ENCODE measurements at regions not wholly inside any gene's neighbourhood (a gene's known extent, or its start where the extent isn't known, plus 50 kb on each side); places are given as distances from the start of the nearest gene placed in this dataset.

DNA sequence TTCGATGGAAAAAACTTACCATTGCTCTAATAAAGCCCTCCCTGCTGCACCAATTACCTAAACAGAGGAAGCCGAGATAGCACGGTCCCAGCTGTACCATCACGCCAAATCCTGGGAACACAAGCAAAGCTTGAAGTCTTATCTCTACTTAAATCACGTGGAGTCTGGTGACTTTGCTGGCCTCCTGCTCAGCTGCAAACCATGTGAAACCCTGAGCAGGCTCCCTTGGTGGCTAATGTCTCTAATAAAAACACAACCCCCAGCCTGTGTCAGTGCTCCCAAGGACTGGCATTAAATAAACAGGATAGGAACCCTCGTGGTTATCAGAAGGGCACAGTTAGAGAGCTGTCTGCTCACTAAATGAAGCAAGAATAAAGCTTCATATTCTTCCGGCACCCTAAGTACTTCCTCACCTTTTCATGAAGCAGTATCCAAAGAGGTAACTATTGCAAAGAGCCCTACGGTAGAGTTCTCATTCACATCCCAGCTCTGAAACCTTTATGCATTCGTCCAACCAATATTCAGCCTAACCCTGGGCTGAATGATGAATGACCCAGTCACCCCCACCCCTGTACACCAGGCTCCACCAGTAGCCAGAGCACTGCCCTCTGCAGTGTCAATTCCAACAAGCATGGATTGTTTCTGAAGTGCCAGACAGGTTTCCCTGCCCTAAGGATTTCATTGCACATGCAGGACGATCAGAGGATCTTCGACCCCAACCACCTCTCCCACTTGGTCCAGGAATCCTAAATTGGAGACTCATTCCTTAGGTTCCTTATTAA, 452.7 kb upstream of the TMPO start:
- Histone ChIP-seq H3K9me3 (ENCODE audit: control insufficient read depth, insufficient read depth, low read length) (no peaks in the 10 kb centered on the region), H3K27me3 (ENCODE audit: control insufficient read depth, insufficient read depth, low read length) (no peaks in the 10 kb centered on the region), H3K4me3 (ENCODE audit: low read length) (no peak overlapping the region), H3K36me3 (ENCODE audit: control insufficient read depth, insufficient read depth, low read length) (no peaks in the 10 kb centered on the region), H3K4me1 (ENCODE audit: control insufficient read depth, insufficient read depth, low read length) (no peaks in the 10 kb centered on the region), H3K27ac (ENCODE audit: low read length) (no peak overlapping the region)
- DNase-seq (ENCODE audit: low read depth, low spot score), result no peak
- WGBS (ENCODE audit: insufficient coverage, insufficient read length), result no CpG with 5 or more reads among the region's 11 CpGs

DNA sequence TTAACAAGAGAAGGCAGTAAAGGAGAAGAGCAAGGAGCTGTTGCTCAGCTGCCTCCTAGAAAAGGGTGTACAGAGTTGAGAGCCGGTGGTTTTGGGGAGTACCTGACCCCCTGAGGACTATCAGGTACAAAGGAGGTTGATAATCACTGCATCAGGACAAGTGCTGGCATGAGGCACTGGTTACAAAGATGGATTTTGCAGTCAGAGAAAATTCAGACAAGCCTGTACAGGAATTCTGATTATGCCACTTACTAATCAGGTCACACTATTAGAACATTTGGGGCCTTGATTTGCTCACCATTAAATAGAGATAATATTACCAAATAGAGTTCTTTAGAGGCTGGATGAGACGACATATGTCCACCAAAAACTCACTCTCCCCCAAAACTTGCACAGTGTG, 450.9 kb upstream of the TMPO start:
- H3K27me3 ChIP-seq (ENCODE audit: control insufficient read depth, insufficient read depth, low read length), result no peaks in the 10 kb centered on the region
- WGBS (ENCODE audit: insufficient coverage, insufficient read length), result no CpG with 5 or more reads among the region's 2 CpGs
- no peak for DNase-seq (ENCODE audit: low read depth, low spot score)
- H3K4me1 ChIP-seq (ENCODE audit: control insufficient read depth, insufficient read depth, low read length), result no peaks in the 10 kb centered on the region
- no peaks in the 10 kb centered on the region for H3K9me3 ChIP-seq (ENCODE audit: control insufficient read depth, insufficient read depth, low read length)
- no peak overlapping the region for H3K27ac ChIP-seq (ENCODE audit: low read length)
- H3K36me3 ChIP-seq (ENCODE audit: control insufficient read depth, insufficient read depth, low read length), result no peaks in the 10 kb centered on the region
- no peak overlapping the region for H3K4me3 ChIP-seq (ENCODE audit: low read length)

DNA sequence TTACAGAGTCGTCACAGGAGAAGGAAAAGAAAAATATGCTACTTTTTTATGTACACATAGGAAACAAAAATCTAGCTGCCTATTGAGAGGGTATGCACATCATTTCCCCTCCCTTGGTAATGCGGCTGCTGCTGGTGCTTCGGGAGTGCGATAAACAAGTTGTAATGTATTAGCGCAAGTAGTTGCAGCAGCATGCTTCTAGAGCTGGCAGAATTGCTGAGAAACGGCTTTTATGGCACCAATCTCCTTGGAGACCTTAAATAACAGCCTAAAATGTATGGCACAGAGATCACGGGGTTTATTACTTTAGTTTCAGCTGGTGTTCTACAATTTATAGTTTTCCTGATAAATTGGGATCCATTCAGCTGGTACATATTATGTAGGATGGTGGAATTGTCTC, 447.6 kb upstream of the TMPO start:
- Histone ChIP-seq H3K4me1 (ENCODE audit: control insufficient read depth, insufficient read depth, low read length) (no peaks in the 10 kb centered on the region), H3K36me3 (ENCODE audit: control insufficient read depth, insufficient read depth, low read length) (no peaks in the 10 kb centered on the region), H3K27ac (ENCODE audit: low read length) (no peak overlapping the region), H3K27me3 (ENCODE audit: control insufficient read depth, insufficient read depth, low read length) (no peaks in the 10 kb centered on the region), H3K4me3 (ENCODE audit: low read length) (no peak overlapping the region), H3K9me3 (ENCODE audit: control insufficient read depth, insufficient read depth, low read length) (no peaks in the 10 kb centered on the region)
- DNase-seq (ENCODE audit: low read depth, low spot score), result no peak
- no CpG with 5 or more reads among the region's 7 CpGs for WGBS (ENCODE audit: insufficient coverage, insufficient read length)

GRCh38 chr12:98073610-98074009, 441.8 kb upstream of the TMPO start:
- no CpG with 5 or more reads among the region's 3 CpGs for WGBS (ENCODE audit: insufficient coverage, insufficient read length)

GRCh38 chr12:98074286-98074685, 441.1 kb upstream of the TMPO start:
- no peak overlapping the region for H3K27ac ChIP-seq (ENCODE audit: low read length)
- WGBS (ENCODE audit: insufficient coverage, insufficient read length), result no CpG with 5 or more reads among the region's 2 CpGs
- H3K36me3 ChIP-seq (ENCODE audit: control insufficient read depth, insufficient read depth, low read length), result no peaks in the 10 kb centered on the region
- no peak for DNase-seq (ENCODE audit: low read depth, low spot score)
- no peaks in the 10 kb centered on the region for H3K27me3 ChIP-seq (ENCODE audit: control insufficient read depth, insufficient read depth, low read length)
- peaks cover 2% of the 10 kb centered on the region; the same call in 1 of the 2 replicates for H3K4me1 ChIP-seq (ENCODE audit: control insufficient read depth, insufficient read depth, low read length)
- no peaks in the 10 kb centered on the region for H3K9me3 ChIP-seq (ENCODE audit: control insufficient read depth, insufficient read depth, low read length)
- H3K4me3 ChIP-seq (ENCODE audit: low read length), result no peak overlapping the region

More at GRCh38 chr12:98073610-98074009, 441.8 kb upstream of the TMPO start:
- Histone ChIP-seq H3K36me3 (ENCODE audit: control insufficient read depth, insufficient read depth, low read length) (no peaks in the 10 kb centered on the region), H3K4me3 (ENCODE audit: low read length) (no peak overlapping the region), H3K9me3 (ENCODE audit: control insufficient read depth, insufficient read depth, low read length) (no peaks in the 10 kb centered on the region), H3K27ac (ENCODE audit: low read length) (no peak overlapping the region), H3K4me1 (ENCODE audit: control insufficient read depth, insufficient read depth, low read length) (peaks cover 2% of the 10 kb centered on the region; the same call in 1 of the 2 replicates), H3K27me3 (ENCODE audit: control insufficient read depth, insufficient read depth, low read length) (no peaks in the 10 kb centered on the region)
- no peak for DNase-seq (ENCODE audit: low read depth, low spot score)

DNA sequence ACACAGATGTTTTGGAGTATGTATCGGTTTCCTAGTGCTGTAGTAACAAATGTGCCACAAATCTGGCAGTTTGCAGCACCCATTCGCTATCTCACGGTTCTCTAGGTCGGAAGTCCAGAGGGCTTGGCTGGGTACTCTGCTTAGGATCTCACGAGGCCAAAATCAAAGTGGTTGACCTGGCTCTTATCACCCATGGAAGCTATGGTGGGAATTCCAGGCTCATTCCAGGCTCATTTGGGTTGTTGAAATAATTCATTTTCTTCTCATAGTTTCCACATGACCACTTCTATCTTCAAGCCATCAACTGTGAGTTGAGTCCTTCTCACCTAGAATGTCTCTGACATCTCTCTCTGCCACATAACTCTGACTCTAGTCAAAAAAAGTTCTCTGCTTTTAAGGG, 431.0 kb upstream of the TMPO start:
- Histone ChIP-seq H3K27me3 (ENCODE audit: control insufficient read depth, insufficient read depth, low read length) (no peaks in the 10 kb centered on the region), H3K27ac (ENCODE audit: low read length) (no peak overlapping the region), H3K4me3 (ENCODE audit: low read length) (no peak overlapping the region), H3K4me1 (ENCODE audit: control insufficient read depth, insufficient read depth, low read length) (no peaks in the 10 kb centered on the region), H3K36me3 (ENCODE audit: control insufficient read depth, insufficient read depth, low read length) (no peaks in the 10 kb centered on the region), H3K9me3 (ENCODE audit: control insufficient read depth, insufficient read depth, low read length) (no peaks in the 10 kb centered on the region)
- DNase-seq (ENCODE audit: low read depth, low spot score), result no peak
- no CpG with 5 or more reads among the region's 5 CpGs for WGBS (ENCODE audit: insufficient coverage, insufficient read length)

GRCh38 chr12:98085046-98085755, 430.2 kb upstream of the TMPO start:
- H3K36me3 ChIP-seq (ENCODE audit: control insufficient read depth, insufficient read depth, low read length), result no peaks in the 10 kb centered on the region
- no peak for DNase-seq (ENCODE audit: low read depth, low spot score)
- WGBS (ENCODE audit: insufficient coverage, insufficient read length), result no CpG with 5 or more reads among the region's 3 CpGs

GRCh38 chr12:98090731-98091130, 424.7 kb upstream of the TMPO start:
- H3K27ac ChIP-seq (ENCODE audit: low read length), result no peak overlapping the region
- no peaks in the 10 kb centered on the region; the same call in 1 of the 2 replicates for H3K9me3 ChIP-seq (ENCODE audit: control insufficient read depth, insufficient read depth, low read length)
- no peak overlapping the region for H3K4me3 ChIP-seq (ENCODE audit: low read length)
- no peaks in the 10 kb centered on the region for H3K27me3 ChIP-seq (ENCODE audit: control insufficient read depth, insufficient read depth, low read length)
- WGBS (ENCODE audit: insufficient coverage, insufficient read length), result no CpG with 5 or more reads among the region's 2 CpGs
- H3K4me1 ChIP-seq (ENCODE audit: control insufficient read depth, insufficient read depth, low read length), result no peaks in the 10 kb centered on the region
- DNase-seq (ENCODE audit: low read depth, low spot score), result no peak
- no peaks in the 10 kb centered on the region for H3K36me3 ChIP-seq (ENCODE audit: control insufficient read depth, insufficient read depth, low read length)

More at GRCh38 chr12:98085046-98085755, 430.2 kb upstream of the TMPO start:
- Histone ChIP-seq H3K4me1 (ENCODE audit: control insufficient read depth, insufficient read depth, low read length) (no peaks in the 10 kb centered on the region), H3K4me3 (ENCODE audit: low read length) (no peak overlapping the region), H3K27ac (ENCODE audit: low read length) (no peak overlapping the region), H3K9me3 (ENCODE audit: control insufficient read depth, insufficient read depth, low read length) (no peaks in the 10 kb centered on the region), H3K27me3 (ENCODE audit: control insufficient read depth, insufficient read depth, low read length) (no peaks in the 10 kb centered on the region)

DNA sequence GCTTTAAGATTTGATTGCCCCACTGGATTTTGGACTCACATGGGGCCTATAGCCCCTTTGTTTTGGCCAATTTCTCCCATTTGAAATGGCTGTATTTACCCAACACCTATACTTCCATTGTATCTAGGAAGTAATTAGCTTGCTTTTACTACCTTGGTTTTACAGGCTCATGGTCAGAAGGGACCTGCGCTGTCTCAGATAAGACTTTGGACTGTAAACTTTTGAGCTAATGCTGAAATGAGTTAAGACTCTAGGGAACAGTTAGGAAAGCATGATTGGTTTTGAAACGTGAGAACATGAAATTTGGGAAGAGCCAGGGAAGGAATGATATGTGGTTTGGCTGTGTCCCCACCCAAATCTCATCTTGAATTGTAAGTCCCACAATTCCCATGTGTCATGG, 419.0 kb upstream of the TMPO start:
- DNase-seq (ENCODE audit: low read depth, low spot score), result no peak
- H3K36me3 ChIP-seq (ENCODE audit: control insufficient read depth, insufficient read depth, low read length), result no peaks in the 10 kb centered on the region
- no peak overlapping the region for H3K27ac ChIP-seq (ENCODE audit: low read length)
- H3K9me3 ChIP-seq (ENCODE audit: control insufficient read depth, insufficient read depth, low read length), result no peaks in the 10 kb centered on the region; the same call in 1 of the 2 replicates
- H3K4me1 ChIP-seq (ENCODE audit: control insufficient read depth, insufficient read depth, low read length), result no peaks in the 10 kb centered on the region; the same call in 1 of the 2 replicates
- no CpG with 5 or more reads among the region's 2 CpGs for whole genome bisulfite sequencing (ENCODE audit: insufficient coverage, insufficient read length)
- no peaks in the 10 kb centered on the region; the same call in 1 of the 2 replicates for H3K27me3 ChIP-seq (ENCODE audit: control insufficient read depth, insufficient read depth, low read length)
- H3K4me3 ChIP-seq (ENCODE audit: low read length), result no peak overlapping the region

GRCh38 chr12:98106031-98106683, 409.2 kb upstream of the TMPO start:
- no peaks in the 10 kb centered on the region for H3K9me3 ChIP-seq (ENCODE audit: control insufficient read depth, insufficient read depth, low read length)
- H3K4me3 ChIP-seq (ENCODE audit: low read length), result no peak overlapping the region
- no CpG with 5 or more reads among the region's 7 CpGs for WGBS (ENCODE audit: insufficient coverage, insufficient read length)
- H3K27ac ChIP-seq (ENCODE audit: low read length), result no peak overlapping the region
- no peaks in the 10 kb centered on the region for H3K27me3 ChIP-seq (ENCODE audit: control insufficient read depth, insufficient read depth, low read length)
- no peaks in the 10 kb centered on the region for H3K36me3 ChIP-seq (ENCODE audit: control insufficient read depth, insufficient read depth, low read length)
- no peak for DNase-seq (ENCODE audit: low read depth, low spot score)
- H3K4me1 ChIP-seq (ENCODE audit: control insufficient read depth, insufficient read depth, low read length), result no peaks in the 10 kb centered on the region

Measured in iPS DF 6.9 (cell line).